ENCODE measurements at regions not wholly inside any gene's neighbourhood (a gene's known extent, or its start where the extent isn't known, plus 50 kb on each side); places are given as distances from the start of the nearest gene placed in this dataset.

- Histone ChIP-seq H3K4me3 (ENCODE audit: low read length in 2 of 2) (no peak overlapping the region), H3K18ac (ENCODE audit: low read length) (peak overlapping the region; percentile 72), H3K4me2 (ENCODE audit: insufficient read depth, low read length, poor library complexity, severe bottlenecking) (no peak overlapping the region), H4K91ac (ENCODE audit: low read depth, low read length, poor library complexity) (no peak overlapping the region), H2BK120ac (ENCODE audit: low read depth, low read length) (no peak overlapping the region), H3K79me1 (ENCODE audit: low read depth, low read length) (no peaks in the 10 kb centered on the region), H2AK5ac (ENCODE audit: low read depth, low read length) (peak overlapping the region; percentile 8), H3K27ac (replicated peaks; ENCODE audit: low read length) (no peak overlapping the region), H3K9me3 (replicated peaks in 1 of 2; ENCODE audit: control insufficient read depth in 2 of 2, insufficient read depth in 1 of 2, low read depth in 1 of 2, low read length in 2 of 2) (peaks cover 0 to 5% of the 10 kb centered on the region in 2 donors), H3K9ac (ENCODE audit: low read depth, low read length, poor library complexity) (no peak overlapping the region), H3K4ac (ENCODE audit: low read length) (no peak overlapping the region), H2BK5ac (ENCODE audit: low read length) (peak overlapping the region; percentile 33), H2BK15ac (ENCODE audit: low read length) (no peak overlapping the region), H3K27me3 (ENCODE audit: control insufficient read depth in 3 of 3, insufficient read depth in 3 of 3, low read depth in 1 of 3, low read length in 3 of 3) (no peaks in the 10 kb centered on the region), H2BK12ac (ENCODE audit: low read length) (no peak overlapping the region), H3K14ac (ENCODE audit: low read length) (no peak overlapping the region), H2AFZ (ENCODE audit: low read length) (peak overlapping the region; percentile 56), H3K4me1 (ENCODE audit: control insufficient read depth in 2 of 2, insufficient read depth in 1 of 2, low read depth in 1 of 2, low read length in 2 of 2) (peaks cover 0 to 1% of the 10 kb centered on the region in 2 donors), H4K8ac (ENCODE audit: low read depth, low read length) (no peak overlapping the region), H3K36me3 (replicated peaks in 1 of 2; ENCODE audit: control insufficient read depth in 2 of 2, insufficient read depth in 2 of 2, low read length in 2 of 2) (no peaks in the 10 kb centered on the region), H3K23ac (ENCODE audit: low read depth, low read length, poor library complexity) (no peak overlapping the region)
- no CpG with 5 or more reads among the region's 23 CpGs for WGBS, 2 donors (ENCODE audit: extremely low coverage in 2 of 2, insufficient read length in 2 of 2, insufficient replicate concordance in 1 of 2)
- DNase-seq (ENCODE audit: low spot score), result no peak
Observed at GRCh38 chr2:8455236-8456150, 226.4 kb upstream of the ID2 start.

DNA sequence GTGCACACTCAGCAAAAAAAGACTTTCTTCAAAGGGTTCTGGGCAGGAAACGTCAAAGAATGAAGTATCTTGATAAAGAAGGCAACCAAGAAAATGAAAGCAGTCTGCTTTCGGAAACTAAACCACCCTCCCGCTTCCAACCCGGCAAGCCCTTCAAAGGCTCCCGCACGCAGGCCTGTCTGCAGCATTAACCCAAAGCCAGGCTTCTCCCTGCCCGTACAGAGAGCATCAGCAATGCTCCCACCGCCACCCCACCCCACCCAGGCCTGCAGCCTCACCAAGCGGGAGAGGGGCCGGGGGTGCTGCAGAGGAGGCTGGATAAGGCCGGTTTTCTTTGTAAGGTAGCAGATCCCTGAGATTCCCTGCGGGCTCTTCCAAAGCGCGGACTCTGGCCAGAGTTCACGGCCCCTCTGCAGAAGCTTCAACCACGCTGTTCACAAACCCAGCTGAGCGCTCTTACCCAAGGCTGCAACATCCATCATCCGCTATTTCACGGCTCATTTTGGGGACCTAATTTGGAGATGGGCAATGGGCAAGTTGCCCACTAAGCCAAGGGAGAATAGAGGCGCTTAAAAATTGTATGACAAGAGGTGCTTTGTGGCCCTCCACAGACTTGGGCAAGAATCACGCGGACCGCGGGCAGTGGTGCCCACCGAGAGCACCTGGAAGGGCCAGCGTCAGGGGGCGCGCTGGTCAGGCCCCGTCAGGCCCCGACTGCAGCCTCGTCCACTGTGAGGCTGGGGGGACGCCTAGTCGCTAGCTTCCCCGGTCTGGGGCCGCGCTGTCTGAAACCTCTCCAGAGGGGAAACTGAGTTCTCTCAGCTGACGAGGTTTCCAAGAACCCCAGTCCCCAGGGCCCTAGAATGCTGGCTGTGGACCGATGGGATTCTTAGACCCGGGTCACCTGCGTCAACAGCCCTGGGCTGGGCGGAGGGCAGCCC lies 225.4 kb upstream of the ID2 start:
- no peak overlapping the region for H2BK12ac ChIP-seq (ENCODE audit: low read length)
- H3K23ac ChIP-seq (ENCODE audit: low read depth, low read length, poor library complexity), result no peak overlapping the region
- no peak overlapping the region for H2BK15ac ChIP-seq (ENCODE audit: low read length)
- no peak overlapping the region for H3K14ac ChIP-seq (ENCODE audit: low read length)
- no peak overlapping the region for H3K9ac ChIP-seq (ENCODE audit: low read depth, low read length, poor library complexity)
- H3K27ac ChIP-seq (replicated peaks; ENCODE audit: low read length), result no peak overlapping the region
- no peak overlapping the region for H3K4ac ChIP-seq (ENCODE audit: low read length)
- peak overlapping the region; percentile 56 for H2AFZ ChIP-seq (ENCODE audit: low read length)
- peaks cover 0 to 1% of the 10 kb centered on the region in 2 donors for H3K4me1 ChIP-seq (ENCODE audit: control insufficient read depth in 2 of 2, insufficient read depth in 1 of 2, low read depth in 1 of 2, low read length in 2 of 2)
- H3K4me3 ChIP-seq (ENCODE audit: low read length in 2 of 2), result no peak overlapping the region
- no CpG with 5 or more reads among the region's 41 CpGs for WGBS, 2 donors (ENCODE audit: extremely low coverage in 2 of 2, insufficient read length in 2 of 2, insufficient replicate concordance in 1 of 2)
- H3K9me3 ChIP-seq (replicated peaks in 1 of 2; ENCODE audit: control insufficient read depth in 2 of 2, insufficient read depth in 1 of 2, low read depth in 1 of 2, low read length in 2 of 2), result no peaks in the 10 kb centered on the region
- no peak overlapping the region for H3K4me2 ChIP-seq (ENCODE audit: insufficient read depth, low read length, poor library complexity, severe bottlenecking)
- H4K8ac ChIP-seq (ENCODE audit: low read depth, low read length), result no peak overlapping the region
- H2BK120ac ChIP-seq (ENCODE audit: low read depth, low read length), result no peak overlapping the region
- no peak for DNase-seq (ENCODE audit: low spot score)
- no peaks in the 10 kb centered on the region for H3K79me1 ChIP-seq (ENCODE audit: low read depth, low read length)
- H3K36me3 ChIP-seq (replicated peaks in 1 of 2; ENCODE audit: control insufficient read depth in 2 of 2, insufficient read depth in 2 of 2, low read length in 2 of 2), result no peaks in the 10 kb centered on the region
- H2BK5ac ChIP-seq (ENCODE audit: low read length), result peak overlapping the region; percentile 33
- peaks cover 0 to 5% (median 0%) of the 10 kb centered on the region in 3 experiments for H3K27me3 ChIP-seq (ENCODE audit: control insufficient read depth in 3 of 3, insufficient read depth in 3 of 3, low read depth in 1 of 3, low read length in 3 of 3)
- peak overlapping the region; percentile 27 for H2AK5ac ChIP-seq (ENCODE audit: low read depth, low read length)
- peak overlapping the region; percentile 49 for H3K18ac ChIP-seq (ENCODE audit: low read length)
- H4K91ac ChIP-seq (ENCODE audit: low read depth, low read length, poor library complexity), result no peak overlapping the region

DNA sequence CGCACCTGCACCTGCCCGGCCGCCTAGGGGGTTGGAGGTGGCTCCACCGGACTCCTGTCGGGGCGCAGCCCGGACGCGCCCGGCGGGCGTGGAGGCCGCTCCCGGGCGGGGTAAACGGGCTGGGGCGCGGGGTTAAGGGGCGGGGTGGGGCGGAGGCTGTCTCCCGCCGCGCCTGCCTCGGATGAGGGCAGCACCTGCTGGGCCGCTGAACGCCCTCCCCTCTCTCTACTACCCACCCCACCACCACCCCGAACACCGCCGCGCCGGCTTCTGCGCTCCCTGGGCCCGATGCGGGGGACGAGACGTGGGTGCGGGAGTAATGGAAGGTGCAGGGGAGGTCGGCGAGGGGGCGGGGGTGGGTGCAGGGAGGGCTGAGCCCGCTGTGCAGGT lies 224.8 kb upstream of the ID2 start:
- H4K91ac ChIP-seq (ENCODE audit: low read depth, low read length, poor library complexity), result no peak overlapping the region
- H2BK120ac ChIP-seq (ENCODE audit: low read depth, low read length), result no peak overlapping the region
- WGBS, 2 donors (ENCODE audit: extremely low coverage in 2 of 2, insufficient read length in 2 of 2, insufficient replicate concordance in 1 of 2), result no CpG with 5 or more reads among the region's 41 CpGs
- H3K9ac ChIP-seq (ENCODE audit: low read depth, low read length, poor library complexity), result no peak overlapping the region
- H3K4ac ChIP-seq (ENCODE audit: low read length), result no peak overlapping the region
- H3K9me3 ChIP-seq (replicated peaks in 1 of 2; ENCODE audit: control insufficient read depth in 2 of 2, insufficient read depth in 1 of 2, low read depth in 1 of 2, low read length in 2 of 2), result no peaks in the 10 kb centered on the region
- no peak overlapping the region for H2AFZ ChIP-seq (ENCODE audit: low read length)
- H3K4me2 ChIP-seq (ENCODE audit: insufficient read depth, low read length, poor library complexity, severe bottlenecking), result no peak overlapping the region
- H3K14ac ChIP-seq (ENCODE audit: low read length), result no peak overlapping the region
- H3K27me3 ChIP-seq (ENCODE audit: control insufficient read depth in 3 of 3, insufficient read depth in 3 of 3, low read depth in 1 of 3, low read length in 3 of 3), result peaks cover 0 to 5% (median 0%) of the 10 kb centered on the region in 3 experiments
- no peak overlapping the region for H2BK5ac ChIP-seq (ENCODE audit: low read length)
- no peak overlapping the region for H2AK5ac ChIP-seq (ENCODE audit: low read depth, low read length)
- H3K79me1 ChIP-seq (ENCODE audit: low read depth, low read length), result no peaks in the 10 kb centered on the region
- H3K23ac ChIP-seq (ENCODE audit: low read depth, low read length, poor library complexity), result no peak overlapping the region
- H2BK15ac ChIP-seq (ENCODE audit: low read length), result no peak overlapping the region
- no peaks in the 10 kb centered on the region for H3K36me3 ChIP-seq (replicated peaks in 1 of 2; ENCODE audit: control insufficient read depth in 2 of 2, insufficient read depth in 2 of 2, low read length in 2 of 2)
- H3K4me1 ChIP-seq (ENCODE audit: control insufficient read depth in 2 of 2, insufficient read depth in 1 of 2, low read depth in 1 of 2, low read length in 2 of 2), result peaks cover 0 to 1% of the 10 kb centered on the region in 2 donors
- H3K27ac ChIP-seq (replicated peaks; ENCODE audit: low read length), result no peak overlapping the region
- no peak overlapping the region for H3K4me3 ChIP-seq (ENCODE audit: low read length in 2 of 2)
- no peak overlapping the region for H3K18ac ChIP-seq (ENCODE audit: low read length)
- H4K8ac ChIP-seq (ENCODE audit: low read depth, low read length), result no peak overlapping the region
- DNase-seq (ENCODE audit: low spot score), result no peak
- H2BK12ac ChIP-seq (ENCODE audit: low read length), result no peak overlapping the region

All from neuronal stem cell (in vitro differentiated cells).